Immature natural killer cell (primary cell): ENCODE measurements at regions not wholly inside any gene's neighbourhood (a gene's known extent, or its start where the extent isn't known, plus 50 kb on each side); places are given as distances from the start of the nearest gene placed in this dataset.

ENCODE experiments used
- DNase-seq, 3 donors: peaks; one replicate each; pipeline ENCODE4 v3.0.0; 2022; ENCODE audit warnings: mixed read lengths in 1 of 3
- H3K27ac Mint-ChIP-seq, 6 donors: one replicate each; pipeline ENCODE4 v1.8.0; 2020; ENCODE audit warnings: mixed read lengths in 6 of 6, mild to moderate bottlenecking in 5 of 6, inconsistent platforms in 4 of 6, moderate library complexity in 3 of 6
- H3K27me3 Mint-ChIP-seq, 3 donors: one replicate each; pipeline ENCODE4 v1.8.0; 2020 to 2021; ENCODE audit warnings: low read depth in 3 of 3, mild to moderate bottlenecking in 3 of 3, mixed read lengths in 3 of 3, moderate library complexity in 3 of 3, inconsistent platforms in 1 of 3
- H3K36me3 Mint-ChIP-seq, 3 donors: one replicate each; pipeline ENCODE4 v1.8.0; 2020; ENCODE audit warnings: mixed read lengths in 3 of 3, inconsistent platforms in 2 of 3, mild to moderate bottlenecking in 2 of 3
- H3K4me1 Mint-ChIP-seq, 2 donors: one replicate each; pipeline ENCODE4 v1.8.0; 2020; ENCODE audit warnings: inconsistent platforms in 2 of 2, mild to moderate bottlenecking in 2 of 2, mixed read lengths in 2 of 2, moderate library complexity in 1 of 2
- H3K4me3 Mint-ChIP-seq, 5 donors: one replicate each; pipeline ENCODE4 v1.8.0; 2020; ENCODE audit warnings: mild to moderate bottlenecking in 5 of 5, mixed read lengths in 5 of 5, inconsistent platforms in 3 of 5, moderate library complexity in 3 of 5
- H3K9me3 Mint-ChIP-seq, 6 donors: one replicate each; pipeline ENCODE4 v1.8.0; 2020; ENCODE audit warnings: mild to moderate bottlenecking in 6 of 6, mixed read lengths in 6 of 6, inconsistent platforms in 4 of 6, moderate library complexity in 3 of 6

DNA sequence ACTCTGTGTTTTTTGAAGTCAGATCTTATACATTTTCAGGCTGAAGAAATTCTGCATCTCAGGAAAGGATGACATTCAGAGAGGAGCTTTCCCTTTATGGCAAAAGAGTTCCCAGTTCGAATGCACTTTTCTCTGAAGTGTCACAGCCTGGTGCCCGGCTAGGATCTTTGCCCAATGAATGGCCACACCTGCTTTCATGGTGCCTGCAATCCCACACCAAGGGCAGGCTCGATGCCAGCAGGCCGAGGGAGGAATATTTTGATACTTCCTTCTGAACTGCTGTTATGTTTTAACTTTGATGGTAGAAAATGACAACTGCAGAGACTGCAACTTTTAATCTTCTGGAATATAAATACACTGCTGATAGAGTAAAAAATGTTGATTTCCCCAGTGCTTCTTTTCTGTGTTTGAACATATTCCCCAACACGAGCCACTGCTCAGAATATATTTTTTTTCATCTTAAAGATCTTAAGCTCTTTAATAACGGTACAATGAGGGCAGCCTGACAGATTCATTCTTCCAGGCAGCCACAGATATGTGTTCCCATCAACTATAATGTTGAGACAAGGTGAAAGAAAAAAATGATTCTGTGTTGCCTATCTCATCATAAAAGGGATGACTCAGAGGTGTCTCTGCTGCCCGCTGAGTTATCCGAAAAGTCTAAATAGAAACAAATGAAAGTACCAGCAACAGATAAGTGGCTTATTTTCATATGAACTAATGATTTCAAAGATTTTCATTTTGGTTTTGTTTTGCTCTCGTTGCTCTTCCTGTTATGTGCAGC lies 848.5 kb downstream of the DCDC2C start:
- Mint-ChIP-seq H3K27me3 (no peaks in the 10 kb centered on the region), H3K4me3 (no peak overlapping the region), H3K36me3 (no peaks in the 10 kb centered on the region), H3K4me1 (no peaks in the 10 kb centered on the region), H3K9me3 (peaks cover 3 to 34% (median 11%) of the 10 kb centered on the region in 6 donors), H3K27ac (no peak overlapping the region)
- no peak for DNase-seq

DNA sequence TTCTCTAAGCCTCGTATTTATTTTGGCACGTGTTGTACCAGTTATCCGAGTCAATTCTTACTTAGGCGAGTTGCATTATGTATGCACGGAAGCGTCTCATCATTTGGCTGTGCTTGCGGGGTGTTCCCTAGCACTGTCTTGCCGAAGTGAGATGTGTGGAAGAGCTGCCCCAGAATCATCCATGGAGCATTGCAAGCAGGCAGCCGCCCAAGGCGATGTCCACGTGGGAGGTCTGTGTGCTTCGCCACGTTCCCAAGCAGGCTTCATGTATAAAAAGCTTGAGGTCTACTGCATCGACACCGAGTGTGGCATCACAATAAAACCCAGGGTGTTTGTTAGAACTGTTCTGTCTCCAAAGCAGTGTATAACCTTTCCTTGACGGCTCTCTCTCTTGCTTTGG lies 849.9 kb downstream of the DCDC2C start:
- Mint-ChIP-seq H3K27ac (no peak overlapping the region), H3K9me3 (peaks cover 0 to 25% (median 16%) of the 10 kb centered on the region in 6 donors), H3K36me3 (no peaks in the 10 kb centered on the region), H3K4me1 (no peaks in the 10 kb centered on the region), H3K27me3 (no peaks in the 10 kb centered on the region), H3K4me3 (no peak overlapping the region)
- no peak for DNase-seq

DNA sequence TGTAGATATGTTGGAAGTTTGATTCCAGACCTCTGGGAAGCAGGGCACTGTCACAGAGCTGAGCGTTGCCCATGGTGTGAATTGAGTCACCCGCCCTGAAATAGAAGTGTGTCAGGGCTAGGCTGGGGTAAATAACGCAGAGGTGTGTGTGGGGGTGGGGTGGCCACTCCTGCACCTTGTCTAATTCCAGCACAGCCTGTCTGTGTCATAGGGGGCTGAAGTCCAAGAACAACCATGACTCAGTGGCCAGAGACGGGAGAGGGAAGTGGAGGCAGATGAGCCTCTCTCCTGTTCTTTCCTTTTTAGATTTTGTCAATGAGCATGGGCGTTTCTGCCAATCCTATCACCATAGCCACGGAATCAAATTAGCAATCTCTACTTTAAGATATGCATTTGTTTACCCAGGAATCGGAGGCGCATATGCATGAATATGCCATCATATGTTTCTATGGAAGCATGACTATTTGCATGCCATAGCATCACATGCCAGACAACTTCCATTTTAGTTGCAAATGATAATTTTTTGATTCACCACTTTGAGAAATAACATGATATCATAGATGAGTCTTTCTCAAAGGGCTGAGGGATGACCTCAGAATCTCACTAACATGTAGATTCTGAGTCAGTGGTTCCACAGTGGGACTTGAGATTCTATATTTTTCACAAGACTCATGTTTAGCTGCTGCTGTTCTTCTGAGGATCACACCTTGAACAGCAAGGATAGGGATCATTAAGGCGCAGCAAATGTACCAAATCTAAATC lies 852.9 kb downstream of the DCDC2C start:
- Mint-ChIP-seq H3K36me3 (no peaks in the 10 kb centered on the region), H3K4me1 (no peaks in the 10 kb centered on the region), H3K27ac (no peak overlapping the region), H3K4me3 (no peak overlapping the region), H3K27me3 (no peaks in the 10 kb centered on the region), H3K9me3 (peaks cover 0 to 44% (median 15%) of the 10 kb centered on the region in 6 donors)
- DNase-seq = no peak

DNA sequence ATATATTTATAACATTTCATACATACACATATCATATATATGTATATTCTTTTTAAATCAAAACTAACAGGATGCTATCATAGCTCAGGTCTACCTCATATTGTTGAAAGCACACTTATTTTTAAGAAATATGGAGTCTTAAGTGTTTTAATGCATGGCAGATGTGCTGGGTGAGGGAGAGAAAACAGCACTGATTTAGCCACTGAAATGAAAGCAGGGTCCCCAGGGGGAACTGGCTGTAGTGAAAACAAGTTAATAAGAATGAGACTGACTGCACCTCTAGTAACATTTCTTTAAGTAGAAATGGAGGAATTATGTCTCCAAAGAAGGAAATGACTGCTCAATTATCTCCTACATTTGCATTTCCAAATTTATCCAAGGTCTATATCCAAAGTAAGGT lies 857.8 kb downstream of the DCDC2C start:
- no peak for DNase-seq
- Mint-ChIP-seq H3K4me3 (no peak overlapping the region), H3K9me3 (peaks cover 4 to 39% (median 19%) of the 10 kb centered on the region in 6 donors), H3K36me3 (no peaks in the 10 kb centered on the region), H3K27me3 (peaks cover 0 to 4% (median 3%) of the 10 kb centered on the region in 3 donors), H3K27ac (no peak overlapping the region), H3K4me1 (no peaks in the 10 kb centered on the region)

DNA sequence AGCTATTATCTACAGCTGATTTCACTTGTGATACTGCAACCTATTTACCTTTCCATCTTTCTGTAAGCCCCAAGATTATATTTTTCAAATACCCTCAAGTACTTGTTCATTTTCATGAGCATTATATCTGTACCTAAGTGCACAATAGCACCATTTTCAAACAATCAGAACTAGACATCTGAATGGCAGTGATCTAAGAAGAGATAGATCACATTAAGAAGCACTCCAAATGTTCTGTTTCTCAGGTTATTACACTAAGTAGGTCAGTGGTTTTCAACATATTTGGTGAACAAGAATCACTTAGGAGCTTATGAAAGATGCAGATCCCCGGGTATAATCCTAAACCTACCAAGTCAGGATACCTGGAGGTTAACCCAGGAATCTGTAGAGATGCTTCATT lies 872.7 kb downstream of the DCDC2C start:
- no peak overlapping the region for H3K27ac Mint-ChIP-seq

DNA sequence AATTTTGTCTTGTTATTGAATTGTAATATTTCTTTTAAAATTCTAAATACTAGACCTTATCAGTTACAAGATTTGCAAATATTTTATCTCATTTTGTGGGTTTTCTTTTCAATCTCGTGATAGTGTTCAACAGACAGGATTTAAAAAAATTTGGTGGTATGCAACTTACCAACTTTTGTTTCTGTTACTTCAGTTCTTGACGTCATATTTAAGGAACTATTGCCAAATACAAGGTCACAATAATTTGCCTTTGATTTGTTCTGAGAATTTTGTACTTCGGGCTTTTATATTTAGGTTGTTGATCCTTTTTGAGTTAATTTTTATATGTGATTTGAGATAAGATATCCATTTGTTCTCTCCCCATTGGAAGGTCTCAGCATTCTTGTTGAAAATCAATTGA lies 876.6 kb downstream of the DCDC2C start:
- no peak overlapping the region for H3K4me3 Mint-ChIP-seq
- no peak overlapping the region for H3K27ac Mint-ChIP-seq
- no peak for DNase-seq
- H3K9me3 Mint-ChIP-seq = peaks cover 0 to 40% (median 12%) of the 10 kb centered on the region in 6 donors
- peaks cover 0 to 5% (median 0%) of the 10 kb centered on the region in 3 donors for H3K36me3 Mint-ChIP-seq
- H3K27me3 Mint-ChIP-seq = peaks cover 0 to 2% (median 0%) of the 10 kb centered on the region in 3 donors
- H3K4me1 Mint-ChIP-seq = no peaks in the 10 kb centered on the region

More for the DNA sequence above, 872.7 kb downstream of the DCDC2C start:
- H3K4me3 Mint-ChIP-seq = no peak overlapping the region
- H3K9me3 Mint-ChIP-seq = peaks cover 0 to 44% (median 21%) of the 10 kb centered on the region in 6 donors
- no peaks in the 10 kb centered on the region for H3K27me3 Mint-ChIP-seq
- DNase-seq = no peak
- H3K4me1 Mint-ChIP-seq = no peaks in the 10 kb centered on the region
- no peaks in the 10 kb centered on the region for H3K36me3 Mint-ChIP-seq

DNA sequence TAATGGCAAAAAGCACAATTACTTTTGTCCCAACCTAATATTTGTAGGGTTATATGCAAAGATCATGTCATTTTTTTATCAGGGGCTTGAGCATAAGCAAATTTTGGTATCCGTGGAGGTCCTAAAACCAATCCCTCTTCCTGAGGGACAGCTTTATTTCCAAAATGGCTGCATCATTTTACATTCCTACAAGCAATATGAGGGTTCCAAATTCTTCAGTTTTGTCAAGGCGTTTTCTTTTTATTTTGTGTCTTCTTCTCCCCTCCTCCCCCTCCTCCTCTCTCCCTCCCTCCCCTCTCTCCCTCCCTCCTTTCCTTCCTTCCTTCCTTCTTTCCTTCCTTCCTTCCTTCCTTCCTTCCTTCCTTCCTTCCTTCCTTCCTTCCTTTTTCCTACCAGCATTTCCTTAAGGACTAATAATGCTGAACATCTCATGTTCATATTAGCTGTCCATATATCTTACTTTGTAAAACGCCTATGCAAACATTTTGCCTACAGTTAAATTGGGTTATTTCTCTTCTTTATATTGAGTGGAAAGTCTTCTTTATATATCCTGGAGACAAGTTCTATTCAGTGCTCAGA lies 881.8 kb downstream of the DCDC2C start:
- no peak for DNase-seq
- H3K27me3 Mint-ChIP-seq = peaks cover 0 to 2% (median 0%) of the 10 kb centered on the region in 3 donors
- no peaks in the 10 kb centered on the region for H3K4me1 Mint-ChIP-seq
- no peak overlapping the region for H3K27ac Mint-ChIP-seq
- H3K36me3 Mint-ChIP-seq = peaks cover 0 to 5% (median 3%) of the 10 kb centered on the region in 3 donors
- H3K9me3 Mint-ChIP-seq = peaks cover 3 to 31% (median 15%) of the 10 kb centered on the region in 6 donors
- no peak overlapping the region for H3K4me3 Mint-ChIP-seq

DNA sequence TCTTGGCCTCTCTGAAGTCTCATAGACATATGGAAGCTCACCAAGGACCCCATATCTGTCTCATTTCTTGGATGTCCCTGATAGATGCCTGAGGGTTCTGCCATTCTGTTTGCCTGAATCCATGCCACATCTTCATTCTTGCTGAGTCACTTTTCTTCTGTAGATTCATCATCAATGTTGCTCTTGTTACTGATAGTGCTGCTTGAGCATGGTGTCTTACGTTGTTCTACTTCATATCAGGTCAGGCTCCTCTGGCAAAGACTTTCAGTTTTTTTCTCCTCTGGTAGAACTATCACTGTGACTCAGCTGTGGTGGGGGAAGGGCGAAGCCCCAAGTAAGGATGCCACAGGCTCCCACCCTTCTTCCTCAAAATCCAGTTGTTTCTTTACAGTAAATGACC lies 885.2 kb downstream of the DCDC2C start:
- Mint-ChIP-seq H3K27me3 (no peaks in the 10 kb centered on the region), H3K4me3 (no peak overlapping the region), H3K4me1 (no peaks in the 10 kb centered on the region), H3K27ac (no peak overlapping the region), H3K36me3 (peaks cover 0 to 3% (median 0%) of the 10 kb centered on the region in 3 donors), H3K9me3 (peaks cover 3 to 32% (median 13%) of the 10 kb centered on the region in 6 donors)
- no peak for DNase-seq

DNA sequence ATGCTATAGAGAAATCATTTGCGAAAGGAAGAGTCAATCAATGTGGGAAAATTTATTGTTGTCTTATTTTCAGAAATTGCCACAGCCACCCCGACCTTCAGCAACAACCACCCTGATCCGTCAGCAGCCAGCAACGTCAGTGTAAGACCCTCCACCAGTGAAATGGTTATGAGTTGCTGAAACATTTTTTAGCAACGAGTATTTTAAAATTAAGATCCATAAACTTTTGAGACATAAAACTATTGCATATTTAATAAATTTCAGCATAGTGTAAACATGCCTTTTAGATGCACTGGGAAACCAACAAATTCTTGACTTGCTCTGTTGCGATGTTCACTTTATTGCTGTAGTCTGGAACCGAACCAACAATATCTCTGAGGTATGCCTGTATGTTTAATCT lies 887.9 kb downstream of the DCDC2C start:
- Mint-ChIP-seq H3K27ac (no peak overlapping the region), H3K4me3 (no peak overlapping the region), H3K27me3 (peaks cover 0 to 2% (median 0%) of the 10 kb centered on the region in 3 donors), H3K9me3 (peaks cover 4 to 46% (median 13%) of the 10 kb centered on the region in 6 donors), H3K4me1 (no peaks in the 10 kb centered on the region), H3K36me3 (peaks cover 0 to 4% (median 0%) of the 10 kb centered on the region in 3 donors)
- no peak for DNase-seq

DNA sequence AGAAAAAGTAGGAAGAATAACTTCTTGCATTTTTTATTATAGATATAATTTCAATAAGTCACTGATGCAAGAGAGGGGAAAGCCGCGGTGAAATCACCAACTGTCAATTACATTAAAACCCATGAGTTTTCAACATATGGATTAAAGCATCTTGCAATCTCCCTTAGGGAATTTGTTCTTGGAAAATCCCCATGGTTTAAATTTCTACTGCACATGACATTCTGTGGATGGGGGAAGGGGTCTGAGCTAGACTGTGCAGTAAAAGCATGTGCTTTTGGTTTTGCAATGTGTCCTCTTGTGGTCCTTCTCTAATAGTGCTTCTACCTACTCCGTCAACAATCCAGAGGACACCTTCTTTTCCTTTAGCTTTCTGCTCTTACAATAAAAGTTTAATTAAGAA lies 894.0 kb downstream of the DCDC2C start:
- Mint-ChIP-seq H3K4me1 (no peaks in the 10 kb centered on the region), H3K27ac (no peak overlapping the region), H3K36me3 (peaks cover 0 to 4% (median 3%) of the 10 kb centered on the region in 3 donors), H3K27me3 (peaks cover 0 to 2% (median 0%) of the 10 kb centered on the region in 3 donors), H3K9me3 (peaks cover 7 to 40% (median 17%) of the 10 kb centered on the region in 6 donors), H3K4me3 (no peak overlapping the region)
- no peak for DNase-seq

DNA sequence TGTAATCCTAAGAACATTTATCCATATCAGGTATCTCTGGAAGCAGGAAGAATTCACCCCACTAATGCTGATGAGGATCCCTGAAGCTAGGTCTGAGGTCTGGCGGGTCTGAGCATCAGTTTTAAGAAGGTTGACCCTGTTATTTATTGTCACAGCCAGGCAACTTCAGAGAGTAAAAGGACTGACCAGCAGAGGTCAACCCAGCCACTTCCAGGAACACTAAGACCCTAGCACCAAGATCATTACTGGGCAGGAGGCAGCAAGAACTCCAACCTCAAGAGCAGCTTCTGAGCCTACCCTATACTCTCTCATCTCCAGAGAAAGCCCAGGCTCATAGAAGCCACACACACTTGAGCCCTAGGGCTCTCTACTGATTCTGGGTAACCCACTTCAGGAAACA lies 901.4 kb downstream of the DCDC2C start:
- H3K36me3 Mint-ChIP-seq = no peaks in the 10 kb centered on the region

DNA sequence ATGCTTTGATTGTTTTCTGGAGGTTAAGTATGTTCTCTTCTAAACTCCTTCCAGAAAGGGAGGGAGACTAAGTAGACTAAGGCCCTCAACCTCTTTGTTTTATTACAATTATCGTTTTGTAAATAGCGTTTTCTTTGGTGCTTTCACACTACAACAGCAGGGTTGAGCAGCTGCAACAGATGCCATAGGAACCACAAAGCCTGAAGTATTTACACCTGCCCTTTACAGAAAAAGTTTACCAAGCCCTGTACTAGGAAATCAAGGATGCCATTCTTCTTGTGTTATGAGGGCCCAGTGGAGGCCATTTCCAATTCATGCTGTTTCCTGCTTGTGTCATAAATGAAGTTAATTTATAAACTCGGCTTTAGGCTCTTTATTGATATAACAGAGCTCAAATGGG lies 914.8 kb downstream of the DCDC2C start:
- Mint-ChIP-seq H3K4me3 (no peak overlapping the region), H3K27me3 (no peaks in the 10 kb centered on the region), H3K27ac (no peak overlapping the region), H3K4me1 (no peaks in the 10 kb centered on the region), H3K9me3 (peaks cover 6 to 52% (median 38%) of the 10 kb centered on the region in 6 donors), H3K36me3 (no peaks in the 10 kb centered on the region)
- no peak for DNase-seq

More for the DNA sequence above, 901.4 kb downstream of the DCDC2C start:
- Mint-ChIP-seq H3K9me3 (peaks cover 0 to 25% (median 7%) of the 10 kb centered on the region in 6 donors), H3K27me3 (peaks cover 0 to 2% (median 0%) of the 10 kb centered on the region in 3 donors), H3K4me3 (no peak overlapping the region), H3K4me1 (no peaks in the 10 kb centered on the region), H3K27ac (no peak overlapping the region)
- no peak for DNase-seq

DNA sequence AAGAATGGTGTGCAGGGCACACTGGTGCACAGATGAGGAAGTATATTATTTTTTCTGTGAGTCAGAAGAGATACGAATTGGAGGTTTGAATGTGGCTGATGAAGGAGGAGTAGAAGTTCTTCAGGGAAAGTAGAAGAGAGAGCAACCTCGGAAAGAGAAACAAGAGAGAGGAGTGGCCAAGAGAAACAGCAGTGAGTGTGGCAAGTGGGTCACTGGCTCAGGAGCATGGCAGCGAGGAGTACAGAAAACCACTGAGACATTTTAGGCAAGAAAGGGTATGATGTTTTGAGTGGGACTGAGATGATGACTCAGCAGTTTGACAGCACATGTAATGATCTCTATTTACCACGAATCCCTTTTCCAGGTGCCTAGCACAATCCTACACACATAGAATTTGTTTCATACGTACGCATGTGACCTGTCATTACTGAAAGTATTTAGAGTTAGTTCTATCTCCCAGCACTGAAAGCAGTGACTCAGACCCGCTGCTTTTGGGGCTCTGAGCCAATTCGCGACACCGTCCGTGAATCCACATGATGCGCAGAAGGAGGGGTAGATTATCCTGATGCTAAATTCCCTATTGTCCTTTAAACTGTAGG lies 915.4 kb downstream of the DCDC2C start:
- Mint-ChIP-seq H3K4me1 (no peaks in the 10 kb centered on the region), H3K27me3 (no peaks in the 10 kb centered on the region), H3K4me3 (no peak overlapping the region), H3K27ac (no peak overlapping the region), H3K36me3 (no peaks in the 10 kb centered on the region), H3K9me3 (peaks cover 6 to 52% (median 39%) of the 10 kb centered on the region in 6 donors)
- DNase-seq = no peak
